GM21723 (cell line): ENCODE measurements at regions not wholly inside any gene's neighbourhood (a gene's known extent, or its start where the extent isn't known, plus 50 kb on each side); places are given as distances from the start of the nearest gene placed in this dataset.

Experiments
- ATAC-seq: cut with Tn5 transposase; IDR thresholded peaks from one replicate; pipeline ENCODE4 v1.9.1; 2021; ENCODE audit warnings: mild to moderate bottlenecking, moderate library complexity; ENCODE audit not compliant: unreplicated experiment

DNA sequence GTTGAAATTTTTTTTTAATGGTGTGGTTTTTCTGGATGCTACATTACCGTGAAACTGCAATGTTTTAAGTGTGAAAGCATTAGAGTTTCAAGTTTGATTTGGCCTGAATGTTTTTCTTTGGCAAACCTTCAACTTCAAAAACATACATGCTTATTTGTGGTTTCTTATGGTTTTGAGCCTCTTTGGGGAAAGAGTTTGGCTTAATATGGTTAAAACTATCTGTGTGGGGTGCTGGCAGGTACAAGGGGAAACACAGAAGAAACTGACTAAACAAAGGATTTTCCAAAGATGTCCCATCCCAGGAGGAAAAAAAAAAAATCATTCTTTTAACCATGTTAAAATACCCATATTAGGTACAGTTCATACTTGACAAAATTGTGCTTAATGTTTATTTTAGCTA, 121.1 kb downstream of the HGF start:
- no peak for ATAC-seq

DNA sequence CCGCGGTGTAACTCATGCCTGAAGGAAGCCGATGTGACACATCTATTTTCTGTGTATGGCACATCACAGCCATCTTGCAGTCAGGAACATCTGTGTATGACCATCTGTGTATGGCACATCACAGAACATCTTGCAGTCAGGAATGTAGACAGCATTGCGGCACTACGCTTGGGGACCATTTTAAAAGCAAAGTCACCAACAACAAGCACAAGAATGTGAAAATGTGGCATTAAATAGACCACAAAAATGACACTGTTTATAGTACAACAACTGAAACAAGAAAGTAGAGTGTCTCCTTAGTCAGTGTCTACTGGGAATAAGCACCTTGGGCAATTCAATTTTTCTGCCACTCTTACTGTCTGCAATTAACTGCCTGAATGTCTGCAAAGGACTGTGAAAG, 124.4 kb downstream of the HGF start:
- no peak for ATAC-seq

DNA sequence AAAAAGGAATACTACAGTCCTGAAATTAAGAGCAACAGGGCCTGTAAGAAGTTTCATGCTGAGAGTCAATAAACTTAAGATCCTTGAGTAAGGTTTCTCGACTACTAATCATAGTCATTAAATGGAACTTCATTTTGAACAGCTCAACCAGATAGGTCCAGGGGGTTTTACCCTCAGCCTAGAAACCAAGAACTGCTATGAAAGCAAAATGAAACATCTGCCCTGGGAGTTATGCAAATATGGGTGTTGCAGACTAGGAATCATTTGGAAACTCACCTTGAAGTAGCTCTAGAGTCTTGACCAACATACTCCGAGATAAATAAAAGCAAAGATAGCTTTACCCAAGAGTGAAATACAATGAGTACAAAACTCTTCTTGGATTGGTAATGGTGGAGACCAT, 128.0 kb downstream of the HGF start:
- ATAC-seq = no peak

DNA sequence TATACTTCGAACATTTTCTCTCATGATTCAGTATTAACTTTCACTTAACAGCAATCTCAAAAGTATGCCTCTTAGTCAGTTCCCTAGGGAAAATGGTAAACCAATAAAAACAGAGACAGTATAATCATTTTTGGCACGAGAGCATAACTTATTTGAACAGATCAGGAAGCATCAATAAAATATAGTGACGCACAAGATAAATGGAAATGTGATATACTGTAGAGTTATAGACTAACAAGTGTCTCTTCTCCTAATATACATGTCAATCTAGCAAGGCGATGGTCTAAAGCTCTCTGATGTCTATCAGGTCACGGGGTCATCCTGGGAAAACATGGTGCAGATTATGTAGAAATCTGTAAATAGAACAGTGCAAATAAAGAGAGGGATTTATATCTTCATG, 131.6 kb downstream of the HGF start:
- no peak for ATAC-seq

DNA sequence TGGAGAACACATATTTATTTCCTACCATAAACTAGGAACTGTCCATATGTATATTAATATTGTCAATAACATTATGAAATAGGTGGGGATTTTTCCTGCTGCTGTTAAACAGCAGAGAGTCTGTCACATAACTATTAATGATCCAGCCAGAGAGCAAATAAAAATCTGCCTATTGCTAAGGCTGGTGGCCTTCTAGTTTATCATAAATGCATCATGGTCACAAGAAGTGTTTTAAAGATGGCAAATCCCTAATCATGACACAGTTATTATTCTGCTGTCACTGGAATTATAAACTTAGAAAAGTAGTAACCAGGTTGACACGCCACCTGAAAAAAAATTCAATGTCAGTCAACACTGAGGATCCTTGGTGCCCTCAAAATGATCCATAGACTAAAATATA, 132.3 kb downstream of the HGF start:
- ATAC-seq = no peak

DNA sequence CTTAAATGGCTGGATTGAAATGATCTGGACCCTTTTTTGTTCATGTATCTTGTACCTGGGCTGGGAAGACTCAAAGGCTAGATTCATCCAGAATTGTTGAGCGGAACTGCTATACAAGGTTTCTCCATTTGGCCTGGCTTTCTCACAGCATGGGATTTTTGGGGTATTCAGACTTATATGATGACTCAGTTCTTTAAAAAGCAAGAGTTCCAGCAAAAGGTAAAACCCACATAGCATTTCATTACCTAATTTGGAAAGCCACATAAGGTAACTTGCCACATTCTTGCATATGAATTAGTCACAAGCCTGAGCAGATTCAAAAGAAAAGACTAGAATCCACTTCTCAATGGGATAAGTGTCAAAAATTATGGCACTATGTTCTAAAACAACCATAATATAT, 137.4 kb downstream of the HGF start:
- ATAC-seq = no peak

DNA sequence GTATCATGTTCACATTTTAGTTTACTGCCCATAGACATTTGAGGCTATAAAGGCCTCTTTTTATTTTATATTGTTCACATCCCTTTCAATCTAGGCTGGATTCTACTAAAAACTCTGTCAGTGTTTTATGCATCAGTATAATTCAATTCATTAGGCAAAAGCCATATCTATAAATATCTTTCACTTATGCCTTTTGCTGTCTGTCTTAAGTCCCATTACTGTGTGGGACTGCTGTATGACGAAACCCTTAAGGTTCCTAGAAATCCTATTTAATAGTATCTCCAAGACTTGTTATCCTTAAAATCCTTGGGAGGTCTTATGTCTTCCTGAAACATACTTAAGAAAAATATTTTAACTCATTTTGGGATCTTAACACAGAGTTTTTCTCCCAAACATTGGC, 139.2 kb downstream of the HGF start:
- ATAC-seq = no peak

DNA sequence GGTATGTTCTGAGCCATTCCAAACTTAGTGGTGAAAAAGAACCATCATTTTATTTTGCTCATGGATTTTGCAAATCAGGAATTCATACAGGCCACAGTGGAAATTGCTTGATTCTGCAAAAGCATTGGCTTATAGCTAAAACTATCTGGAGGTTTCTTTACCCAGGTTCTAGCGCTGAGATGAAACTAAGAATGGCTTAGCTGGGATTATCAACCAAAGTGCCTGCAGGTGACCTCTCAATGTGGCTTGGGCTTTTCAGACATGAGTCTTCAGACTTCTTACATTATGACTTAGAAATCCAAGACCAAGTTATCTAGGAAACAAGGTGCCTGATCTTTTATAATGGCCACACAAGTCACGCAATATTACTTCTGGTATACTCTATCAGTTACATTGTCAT, 140.1 kb downstream of the HGF start:
- no peak for ATAC-seq

DNA sequence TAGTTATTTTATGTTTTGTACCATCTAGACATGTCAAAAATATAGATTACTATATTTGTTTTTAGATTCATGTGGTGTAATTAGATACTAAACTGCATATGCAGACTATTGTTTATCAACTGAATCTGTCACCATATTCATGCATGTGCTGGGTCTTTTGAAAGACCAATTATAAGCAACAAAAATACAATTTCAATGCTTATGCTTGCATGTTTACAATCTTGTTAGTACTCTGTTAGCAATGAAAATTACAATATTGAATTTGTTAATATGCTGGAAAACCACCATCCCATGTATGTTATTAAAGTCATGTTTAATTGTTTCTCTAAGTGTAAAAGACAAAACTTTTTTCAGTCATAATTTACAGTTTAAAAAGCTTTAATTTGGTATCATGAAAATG, 140.9 kb downstream of the HGF start:
- no peak for ATAC-seq

DNA sequence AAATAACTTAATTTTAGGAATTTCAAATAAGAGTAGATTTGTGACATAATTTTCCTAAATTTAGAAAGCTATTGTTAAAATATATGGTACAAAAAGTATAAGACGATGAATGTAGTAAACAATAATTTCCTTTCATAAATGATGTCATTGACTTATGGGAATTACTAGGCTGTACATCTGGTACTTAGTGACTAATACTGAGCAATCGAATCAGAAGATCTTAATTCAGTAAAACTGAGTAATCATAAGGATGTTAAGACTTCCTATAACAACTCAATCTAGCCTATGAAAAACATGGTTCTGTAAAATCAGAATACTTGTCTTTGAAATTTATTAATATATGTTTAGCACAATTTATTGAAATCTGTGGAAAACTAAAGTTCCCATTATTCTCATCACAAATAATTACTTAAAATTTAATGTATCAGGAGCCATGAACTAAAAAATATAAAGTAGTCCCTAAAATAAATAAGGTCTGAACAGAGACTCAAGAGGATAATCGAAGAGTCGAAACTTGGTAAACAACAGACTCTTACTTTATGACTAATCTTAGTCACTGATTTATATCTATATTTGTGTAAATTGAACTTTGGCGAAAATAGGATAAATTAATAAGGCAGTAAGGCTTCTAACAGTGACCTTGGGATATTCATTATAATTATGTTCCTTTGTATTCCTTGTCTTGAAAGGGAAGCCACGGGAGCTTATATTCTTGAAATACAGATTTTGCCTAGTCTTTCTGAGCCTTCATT, 142.1 kb downstream of the HGF start:
- ATAC-seq = no peak

DNA sequence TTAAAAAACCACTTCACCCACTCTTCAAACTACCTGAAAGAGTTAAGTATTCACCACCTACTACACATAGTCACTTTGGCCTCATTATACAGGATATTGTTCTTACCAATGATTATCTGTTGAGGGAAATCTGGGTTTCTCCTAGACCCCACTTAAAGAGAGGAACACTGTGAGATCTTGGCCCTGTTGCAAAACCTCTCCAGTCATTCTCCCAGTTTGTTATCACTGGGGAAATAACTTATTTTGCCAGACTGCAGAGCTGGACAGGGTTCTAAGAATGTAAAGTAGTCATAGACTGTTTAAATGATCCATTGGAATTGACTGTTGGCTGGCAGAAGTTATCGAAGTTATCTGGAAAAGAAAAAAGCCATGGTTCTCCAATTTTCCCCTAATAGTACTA, 143.8 kb downstream of the HGF start:
- no peak for ATAC-seq

DNA sequence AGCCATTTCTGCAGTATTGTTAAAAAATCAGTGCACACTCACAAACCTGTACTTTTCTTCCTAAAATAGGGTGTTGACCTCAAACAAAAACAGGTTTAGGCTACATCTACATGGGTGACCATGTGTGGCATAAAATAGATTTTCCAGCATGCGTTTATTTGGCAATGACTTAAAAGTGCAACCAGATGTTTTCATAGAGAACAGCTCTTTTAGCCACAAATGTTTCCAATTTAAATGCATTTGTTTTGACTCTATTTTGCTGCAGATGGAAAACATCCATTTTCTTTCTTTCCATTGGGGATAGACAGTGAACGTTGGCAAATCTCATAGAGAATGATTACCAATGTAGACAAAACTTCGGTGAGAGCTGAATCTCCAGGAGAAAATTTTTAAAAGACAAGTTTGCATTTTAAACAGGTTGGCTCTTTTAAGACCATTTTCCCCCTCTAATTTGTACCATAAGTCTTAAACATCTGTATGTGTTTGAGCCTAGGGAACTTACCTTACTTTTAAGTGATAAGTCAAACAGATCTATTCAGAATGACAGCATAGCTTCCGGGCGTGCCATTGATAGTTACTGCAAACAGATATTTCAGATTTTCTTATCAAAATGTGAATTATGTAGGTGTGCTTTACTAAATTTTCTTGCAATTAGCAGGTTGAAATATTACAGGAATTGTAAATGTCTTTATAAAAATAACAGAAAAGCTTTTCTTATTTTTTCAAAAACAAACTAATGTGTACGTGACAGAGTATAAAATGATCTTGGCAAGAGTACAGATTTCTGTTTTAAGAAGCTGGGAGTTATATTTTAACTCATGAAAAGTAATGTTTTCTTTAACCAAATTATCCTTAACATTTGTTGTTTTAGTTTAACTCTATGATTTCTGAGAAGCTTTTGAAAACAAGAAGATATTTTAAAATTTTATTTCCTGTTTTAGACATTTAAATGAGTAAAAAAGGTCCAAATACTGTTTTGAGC, 144.9 kb downstream of the HGF start:
- no peak for ATAC-seq

DNA sequence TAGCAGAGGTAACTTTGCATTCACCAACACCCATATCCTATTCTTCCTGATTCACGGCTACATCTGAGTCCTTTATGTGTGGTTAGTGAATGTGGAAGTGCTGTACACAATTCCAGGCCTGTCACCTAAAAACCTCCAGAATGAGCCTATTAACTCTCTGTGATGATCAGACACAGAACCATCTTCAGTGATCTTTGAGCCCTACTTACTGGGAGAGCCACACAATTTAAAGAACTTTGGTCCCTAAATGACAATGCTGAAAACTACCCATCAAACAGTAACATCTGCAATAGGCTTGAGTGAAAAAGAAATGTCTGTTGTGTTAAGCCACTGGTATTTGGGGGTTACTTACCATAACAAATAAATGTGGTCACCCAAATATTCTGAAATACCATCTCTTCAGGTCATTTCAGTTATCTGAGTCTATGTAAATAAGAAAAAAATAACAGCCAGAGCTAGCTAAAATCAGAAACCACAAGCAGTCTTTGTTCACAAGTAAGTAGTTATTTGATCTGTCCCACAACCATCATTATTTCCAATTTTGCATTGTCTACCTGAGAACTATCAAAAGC, 145.7 kb downstream of the HGF start:
- no peak for ATAC-seq

DNA sequence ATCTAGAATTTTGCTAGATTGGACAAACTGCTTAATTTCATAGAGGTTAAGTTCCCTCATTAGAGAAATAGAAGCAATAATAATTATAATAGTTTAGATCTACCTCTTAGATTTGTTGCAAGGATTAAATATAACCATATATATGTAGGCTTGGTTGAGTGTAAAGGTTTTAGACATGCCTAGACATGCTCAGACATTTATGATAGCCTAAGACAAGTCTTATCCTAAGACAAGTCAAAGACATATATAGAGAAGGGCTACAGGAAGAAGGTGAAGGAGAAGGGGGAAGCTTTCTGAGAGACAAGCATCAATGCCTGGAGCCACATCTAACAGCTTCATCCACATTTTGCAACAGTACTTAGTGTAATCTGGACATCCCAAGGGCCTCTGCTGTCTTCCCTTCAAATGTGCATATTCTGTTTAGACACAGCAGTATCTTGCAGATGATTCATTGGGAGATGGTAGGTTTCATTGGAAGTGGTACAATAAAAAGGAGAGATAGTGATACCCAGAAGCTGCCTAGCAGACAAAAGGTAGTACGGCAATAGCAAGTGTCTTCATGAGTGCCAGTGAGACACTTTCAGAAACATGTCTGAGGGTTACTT, 146.5 kb downstream of the HGF start:
- ATAC-seq = no peak

DNA sequence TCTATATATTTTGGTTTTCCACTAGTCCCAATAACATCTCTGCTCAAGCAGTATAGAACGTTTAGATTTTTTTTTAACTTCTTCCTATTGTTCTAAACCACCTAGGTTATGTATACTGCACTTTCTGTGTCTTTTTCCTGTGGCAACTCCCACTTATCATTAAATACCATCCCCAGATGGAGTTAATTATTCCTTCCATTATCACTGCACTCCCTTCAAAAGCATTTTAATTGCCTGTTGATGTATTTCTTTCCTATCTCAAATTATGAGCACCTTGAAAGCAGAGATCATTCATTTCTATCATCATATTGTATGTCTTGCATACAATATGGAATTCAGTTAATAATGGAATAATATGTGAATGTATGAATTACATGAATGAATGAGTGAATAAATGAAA, 148.0 kb downstream of the HGF start:
- ATAC-seq = no peak

DNA sequence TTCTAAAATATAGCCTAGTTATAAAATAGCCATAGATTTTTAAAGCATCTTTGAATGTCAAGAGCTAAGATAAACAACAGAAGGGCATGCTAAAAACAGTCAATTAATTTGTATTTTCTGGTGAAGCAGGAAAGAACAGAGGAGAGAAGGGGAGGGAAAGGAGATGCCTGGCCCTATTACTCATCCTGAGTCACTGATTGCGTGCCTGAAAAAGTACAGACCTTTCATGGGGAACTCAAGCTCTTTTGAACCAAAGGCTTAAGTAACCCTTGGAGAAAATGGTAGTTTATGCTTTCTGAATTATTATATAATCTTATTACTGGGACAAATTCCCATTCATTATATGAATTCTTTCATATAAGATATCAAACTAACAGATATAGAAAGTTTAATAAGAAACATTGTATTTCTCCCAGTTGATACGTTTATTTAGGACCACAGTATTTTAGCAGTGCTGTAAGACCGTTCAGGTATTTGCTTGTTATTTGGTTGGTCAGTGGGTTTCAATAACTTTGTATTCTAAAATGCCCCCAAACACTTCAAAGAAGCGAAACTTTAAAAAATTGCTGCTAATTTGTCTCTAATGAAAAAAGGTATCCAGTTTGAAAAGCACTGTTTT, 151.3 kb downstream of the HGF start:
- no peak for ATAC-seq

DNA sequence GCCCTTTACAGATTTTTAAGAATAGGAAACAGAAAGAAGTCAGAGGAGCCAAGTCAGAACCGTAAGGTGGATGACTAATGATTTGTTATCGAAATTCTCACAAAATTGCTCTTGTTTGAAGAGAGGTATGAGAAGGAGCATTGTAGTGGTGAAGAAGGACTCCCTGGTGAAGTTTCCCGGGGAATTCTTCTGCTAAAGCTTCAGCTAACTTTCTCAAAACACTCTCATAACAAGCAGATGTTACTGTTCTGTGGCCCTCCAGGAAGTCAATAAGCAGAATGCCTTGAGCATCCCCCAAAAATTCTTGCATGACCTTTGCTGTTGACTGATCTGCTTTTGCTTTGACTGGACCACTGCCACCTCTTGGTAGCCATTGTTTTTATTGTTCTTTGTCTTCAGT, 152.9 kb downstream of the HGF start:
- no peak for ATAC-seq

DNA sequence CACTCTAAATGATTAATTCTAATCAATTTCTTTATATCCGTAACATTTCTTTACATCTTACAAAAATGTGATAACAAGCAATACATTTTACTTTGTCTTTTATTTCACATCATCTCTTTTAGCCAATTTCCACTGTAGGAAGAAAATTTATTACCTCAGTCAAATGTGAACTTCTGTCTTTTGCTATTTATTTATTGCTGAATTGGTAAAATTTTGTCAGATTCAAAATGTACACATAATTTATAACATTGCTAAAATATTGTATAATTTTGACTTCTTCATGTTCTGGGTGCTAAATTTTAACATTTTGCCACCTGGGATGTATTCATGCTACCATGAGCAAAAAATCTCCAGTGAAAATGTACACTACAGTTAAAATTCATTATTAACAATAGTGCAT, 158.0 kb downstream of the HGF start:
- ATAC-seq = no peak

DNA sequence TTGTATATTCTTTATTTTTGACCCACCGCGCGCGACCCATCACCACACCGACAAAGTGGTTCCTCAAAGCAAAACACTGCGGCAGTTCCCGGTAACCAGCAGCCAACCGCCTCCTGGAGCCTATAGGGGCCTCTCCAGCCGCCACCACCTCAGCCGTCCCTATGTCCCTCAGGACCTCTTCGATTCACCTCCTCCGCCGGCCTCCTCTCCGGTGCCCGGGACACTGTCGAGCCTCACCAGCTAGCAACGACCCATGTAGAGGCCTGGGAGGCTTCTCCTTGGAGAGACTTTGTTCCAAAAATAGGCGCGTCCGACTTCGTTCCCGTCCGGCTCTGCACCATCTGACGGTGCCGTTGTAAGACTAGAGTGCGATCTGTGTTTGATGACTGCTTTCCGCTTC, 158.8 kb downstream of the HGF start:
- no peak for ATAC-seq

DNA sequence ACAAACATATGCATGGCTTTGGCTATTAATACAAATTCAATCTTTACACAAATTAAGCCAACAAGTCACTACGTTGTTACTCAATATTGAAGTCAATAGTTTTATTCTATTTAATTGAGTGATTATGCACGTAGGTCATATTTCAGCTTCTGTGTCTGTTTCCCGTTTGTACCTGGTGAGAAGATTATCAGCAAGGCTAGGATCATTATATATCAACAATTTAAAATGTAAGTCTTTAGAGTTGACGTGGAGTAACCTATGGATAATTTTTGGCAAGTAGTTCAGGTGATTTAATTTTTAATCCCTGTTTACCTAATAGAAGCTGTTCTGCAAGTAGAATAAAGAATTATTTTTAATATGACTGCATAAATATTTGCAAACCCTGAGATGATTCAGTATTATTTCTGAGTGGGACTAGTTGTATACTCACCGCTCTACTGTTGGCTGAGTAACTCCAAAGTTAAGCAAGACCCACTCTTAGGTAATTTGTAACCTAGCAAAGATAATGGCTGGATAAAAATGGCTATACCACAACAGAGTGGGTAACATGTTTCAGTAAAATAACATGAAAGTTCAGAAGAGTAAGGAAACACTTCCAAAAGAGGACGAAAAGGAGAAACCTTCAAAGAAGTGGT, 161.0 kb downstream of the HGF start:
- ATAC-seq = no peak

DNA sequence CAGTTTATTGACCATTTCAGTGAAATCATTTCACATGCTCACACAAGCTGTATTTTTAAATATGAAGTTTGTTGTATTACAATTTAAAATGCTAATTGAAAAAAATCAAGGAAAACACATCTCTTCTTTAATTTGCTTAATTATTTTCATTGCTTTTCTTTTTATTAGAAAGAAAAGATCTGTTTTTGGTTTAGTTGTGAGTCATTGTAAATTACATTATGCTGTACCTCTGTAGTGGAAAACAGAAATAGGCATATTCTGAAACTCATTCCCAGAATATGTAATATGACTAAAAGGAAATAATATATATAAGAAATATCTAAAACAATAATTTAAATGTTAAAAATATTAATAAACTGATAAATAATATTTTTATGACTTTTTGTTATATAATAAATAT, 161.9 kb downstream of the HGF start:
- ATAC-seq = no peak
